Spleen (tissue), 7 donors: ENCODE measurements at regions not wholly inside any gene's neighbourhood (a gene's known extent, or its start where the extent isn't known, plus 50 kb on each side); places are given as distances from the start of the nearest gene placed in this dataset.

Experiments
- CTCF ChIP-seq, 11 experiments: fragments of 200-600 bp in 7 of 11; fragments of 450-650 bp in 4 of 11; sonication (generic) in 4 of 11; IDR thresholded peaks in 8 of 11; conservative IDR thresholded peaks in 3 of 11; 1 replicate in 7 of 11; 2 replicates in 4 of 11; pipeline versions ENCODE4 v1.4.0 to v1.8.0; 2016 to 2021; ENCODE audit warnings: antibody characterized with exemption in 11 of 11, inconsistent platforms in 4 of 11, mild to moderate bottlenecking in 1 of 11
- POLR2A ChIP-seq, 3 donors: fragments of 450-650 bp; IDR thresholded peaks; one replicate each; pipeline ENCODE4 v1.5.1; 2017; ENCODE audit warnings: antibody characterized with exemption in 3 of 3, mild to moderate bottlenecking in 1 of 3
- POLR2AphosphoS5 ChIP-seq, 3 donors: sonication (generic); formaldehyde crosslinking; IDR thresholded peaks; one replicate each; pipeline ENCODE4 v1.5.1; 2017; ENCODE audit warnings: antibody characterized with exemption in 3 of 3
- donor health status: DM: no; HTN: no; CAD: no; lungs with moderate emphysema.
- donor health status: DM: no; HTN: no; CAD: no.
- donor health status: DM: no; HTN: no; CAD: no.

GRCh38 chr5:42923710-42924109, 112.0 kb upstream of the SELENOP start:
- no peak for TF ChIP-seq CTCF (IDR thresholded peaks at IDR 0.05 in 8 of 11, conservative IDR thresholded peaks at IDR 0.05 in 3 of 11)
- TF ChIP-seq POLR2AphosphoS5 (IDR thresholded peaks at IDR 0.05): no peak
- no peak for TF ChIP-seq POLR2A (IDR thresholded peaks at IDR 0.05)
